ENCODE measurements at regions not wholly inside any gene's neighbourhood (a gene's known extent, or its start where the extent isn't known, plus 50 kb on each side); places are given as distances from the start of the nearest gene placed in this dataset.
"Not testable (repeated sequence)": the region's sequence is repeated elsewhere in the genome, so short reads cannot be mapped to it uniquely, and the experiment has no call there.

GRCh38 chr4:123599920-123600810, 203.6 kb downstream of the SPRY1 start:
- intact Hi-C loops (cut with DNase I), result no loop called here
- Histone ChIP-seq H3K4me3 (no peak overlapping the region), H3K27ac (peak overlapping the region in 2 of 4 donors; percentile 65 to 67), H3K27me3 (no peaks in the 10 kb centered on the region), H3K4me1 (peaks cover 11 to 22% (median 16%) of the 10 kb centered on the region in 3 donors), H3K9me3 (no peaks in the 10 kb centered on the region), H3K36me3 (no peaks in the 10 kb centered on the region)
- FAIRE-seq (no peak), ATAC-seq (peak; percentile 70 to 89 (median 84)), DNase-seq (peak; percentile 25 to 75 (median 54))
- 29 to 36% methylated on average over 5 of the region's 5 CpGs for WGBS, 2 donors
- TF ChIP-seq CTCF (IDR thresholded peaks at IDR 0.05), result no peak

- no peak for ATAC-seq
- H3K9me3 ChIP-seq, result no peaks in the 10 kb centered on the region
- H3K27ac ChIP-seq, result no peak overlapping the region
- H3K4me1 ChIP-seq, result peaks cover 11 to 22% (median 16%) of the 10 kb centered on the region in 3 donors
- 77 to 81% methylated on average over 6 of the region's 6 CpGs for WGBS, 2 donors
- no peaks in the 10 kb centered on the region for H3K36me3 ChIP-seq
- FAIRE-seq, result no peak
- H3K27me3 ChIP-seq, result no peaks in the 10 kb centered on the region
- no peak for TF ChIP-seq CTCF (IDR thresholded peaks at IDR 0.05)
- intact Hi-C loops (cut with DNase I), result no loop called here
- no peak for DNase-seq
- no peak overlapping the region for H3K4me3 ChIP-seq
These were observed 204.7 kb downstream of the SPRY1 start for GRCh38 chr4:123600987-123601904.

GRCh38 chr4:123602007-123602406, 205.4 kb downstream of the SPRY1 start:
- no peak for FAIRE-seq
- H3K9me3 ChIP-seq, result no peaks in the 10 kb centered on the region
- TF ChIP-seq CTCF (IDR thresholded peaks at IDR 0.05), result no peak

GRCh38 chr4:123603165-123603564, 206.6 kb downstream of the SPRY1 start:
- no peak overlapping the region for H3K27ac ChIP-seq

More at GRCh38 chr4:123602007-123602406, 205.4 kb downstream of the SPRY1 start:
- no peaks in the 10 kb centered on the region for H3K36me3 ChIP-seq
- 97 to 98% methylated on average over 4 of the region's 4 CpGs for WGBS, 2 donors
- no peak overlapping the region for H3K27ac ChIP-seq
- no peaks in the 10 kb centered on the region for H3K27me3 ChIP-seq
- DNase-seq (no peak), ATAC-seq (no peak)
- intact Hi-C loops (cut with DNase I), result no loop called here
- H3K4me1 ChIP-seq, result peaks cover 11 to 22% (median 16%) of the 10 kb centered on the region in 3 donors
- H3K4me3 ChIP-seq, result no peak overlapping the region

GRCh38 chr4:123605797-123606196, 209.2 kb downstream of the SPRY1 start:
- intact Hi-C loops (cut with DNase I); H3K4me3 ChIP-seq; H3K4me1 ChIP-seq; DNase-seq; H3K36me3 ChIP-seq; H3K27me3 ChIP-seq; FAIRE-seq; ATAC-seq; H3K27ac ChIP-seq; H3K9me3 ChIP-seq: not testable (repeated sequence)
- WGBS, 2 donors, result 70 to 82% methylated on average over 4 of the region's 4 CpGs

More at GRCh38 chr4:123603165-123603564, 206.6 kb downstream of the SPRY1 start:
- Histone ChIP-seq H3K36me3 (no peaks in the 10 kb centered on the region), H3K27me3 (no peaks in the 10 kb centered on the region), H3K4me3 (no peak overlapping the region), H3K4me1 (peaks cover 11 to 22% (median 16%) of the 10 kb centered on the region in 3 donors), H3K9me3 (no peaks in the 10 kb centered on the region)
- TF ChIP-seq CTCF (IDR thresholded peaks at IDR 0.05), result no peak
- no peak for DNase-seq
- no peak for ATAC-seq
- WGBS, 2 donors, result 69 to 71% methylated on average over 7 of the region's 7 CpGs
- FAIRE-seq, result no peak
- intact Hi-C loops (cut with DNase I), result no loop called here

Data from pancreas (tissue), 10 donors.